ENCODE measurements at regions not wholly inside any gene's neighbourhood (a gene's known extent, or its start where the extent isn't known, plus 50 kb on each side); places are given as distances from the start of the nearest gene placed in this dataset.
"Not testable (repeated sequence)": the region's sequence is repeated elsewhere in the genome, so short reads cannot be mapped to it uniquely, and the experiment has no call there.

DNA sequence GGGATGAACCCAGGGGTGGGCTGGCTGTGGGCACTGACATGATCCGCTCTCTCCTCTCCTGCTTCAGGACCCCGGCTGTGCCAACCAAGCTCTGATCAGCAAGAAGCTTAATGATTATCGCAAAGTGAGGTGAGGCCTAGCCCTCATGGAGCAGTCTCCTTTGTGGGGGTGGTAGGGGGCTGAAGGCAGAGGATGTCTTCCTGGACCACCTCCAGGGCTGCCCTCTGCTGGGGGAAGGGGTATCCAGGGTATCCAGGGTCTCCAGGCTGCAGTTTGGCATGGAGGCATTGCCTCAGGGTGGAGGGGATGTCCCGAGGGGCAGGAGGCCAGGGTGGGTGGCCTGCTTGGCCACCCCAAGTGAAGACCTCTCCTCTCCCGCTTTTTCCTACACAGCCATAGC lies 110.1 kb downstream of the ZNF267 start:
- TF ChIP-seq, protein P1, sequence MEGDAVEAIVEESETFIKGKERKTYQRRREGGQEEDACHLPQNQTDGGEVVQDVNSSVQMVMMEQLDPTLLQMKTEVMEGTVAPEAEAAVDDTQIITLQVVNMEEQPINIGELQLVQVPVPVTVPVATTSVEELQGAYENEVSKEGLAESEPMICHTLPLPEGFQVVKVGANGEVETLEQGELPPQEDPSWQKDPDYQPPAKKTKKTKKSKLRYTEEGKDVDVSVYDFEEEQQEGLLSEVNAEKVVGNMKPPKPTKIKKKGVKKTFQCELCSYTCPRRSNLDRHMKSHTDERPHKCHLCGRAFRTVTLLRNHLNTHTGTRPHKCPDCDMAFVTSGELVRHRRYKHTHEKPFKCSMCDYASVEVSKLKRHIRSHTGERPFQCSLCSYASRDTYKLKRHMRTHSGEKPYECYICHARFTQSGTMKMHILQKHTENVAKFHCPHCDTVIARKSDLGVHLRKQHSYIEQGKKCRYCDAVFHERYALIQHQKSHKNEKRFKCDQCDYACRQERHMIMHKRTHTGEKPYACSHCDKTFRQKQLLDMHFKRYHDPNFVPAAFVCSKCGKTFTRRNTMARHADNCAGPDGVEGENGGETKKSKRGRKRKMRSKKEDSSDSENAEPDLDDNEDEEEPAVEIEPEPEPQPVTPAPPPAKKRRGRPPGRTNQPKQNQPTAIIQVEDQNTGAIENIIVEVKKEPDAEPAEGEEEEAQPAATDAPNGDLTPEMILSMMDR (IDR thresholded peaks at IDR 0.05; ENCODE audit: extremely low read depth in 1 of 2, insufficient read depth in 1 of 2, low read depth in 1 of 2, low read length in 2 of 2), result not testable (repeated sequence)
- TF ChIP-seq POLR2A (IDR thresholded peaks at IDR 0.05; ENCODE audit: low read depth, low read length); POLR2AphosphoS5 (IDR thresholded peaks at IDR 0.05; ENCODE audit: insufficient read depth, low read depth, low read length); MYC (IDR thresholded peaks at IDR 0.05; ENCODE audit: low read depth, low read length); EZH2 (IDR thresholded peaks at IDR 0.05; ENCODE audit: borderline replicate concordance, low read depth, low read length, severe bottlenecking); JUN (IDR thresholded peaks at IDR 0.05; ENCODE audit: borderline replicate concordance, insufficient read depth, insufficient read length, low read depth); FOS (IDR thresholded peaks at IDR 0.05; ENCODE audit: borderline replicate concordance, insufficient read depth, low read length): not testable (repeated sequence)
- TF ChIP-seq, protein P2, sequence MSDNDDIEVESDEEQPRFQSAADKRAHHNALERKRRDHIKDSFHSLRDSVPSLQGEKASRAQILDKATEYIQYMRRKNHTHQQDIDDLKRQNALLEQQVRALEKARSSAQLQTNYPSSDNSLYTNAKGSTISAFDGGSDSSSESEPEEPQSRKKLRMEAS (IDR thresholded peaks at IDR 0.05; ENCODE audit: insufficient read depth, insufficient read length), result not testable (repeated sequence)
